ENCODE measurements at regions not wholly inside any gene's neighbourhood (a gene's known extent, or its start where the extent isn't known, plus 50 kb on each side); places are given as distances from the start of the nearest gene placed in this dataset.

- TF ChIP-seq, protein P1, sequence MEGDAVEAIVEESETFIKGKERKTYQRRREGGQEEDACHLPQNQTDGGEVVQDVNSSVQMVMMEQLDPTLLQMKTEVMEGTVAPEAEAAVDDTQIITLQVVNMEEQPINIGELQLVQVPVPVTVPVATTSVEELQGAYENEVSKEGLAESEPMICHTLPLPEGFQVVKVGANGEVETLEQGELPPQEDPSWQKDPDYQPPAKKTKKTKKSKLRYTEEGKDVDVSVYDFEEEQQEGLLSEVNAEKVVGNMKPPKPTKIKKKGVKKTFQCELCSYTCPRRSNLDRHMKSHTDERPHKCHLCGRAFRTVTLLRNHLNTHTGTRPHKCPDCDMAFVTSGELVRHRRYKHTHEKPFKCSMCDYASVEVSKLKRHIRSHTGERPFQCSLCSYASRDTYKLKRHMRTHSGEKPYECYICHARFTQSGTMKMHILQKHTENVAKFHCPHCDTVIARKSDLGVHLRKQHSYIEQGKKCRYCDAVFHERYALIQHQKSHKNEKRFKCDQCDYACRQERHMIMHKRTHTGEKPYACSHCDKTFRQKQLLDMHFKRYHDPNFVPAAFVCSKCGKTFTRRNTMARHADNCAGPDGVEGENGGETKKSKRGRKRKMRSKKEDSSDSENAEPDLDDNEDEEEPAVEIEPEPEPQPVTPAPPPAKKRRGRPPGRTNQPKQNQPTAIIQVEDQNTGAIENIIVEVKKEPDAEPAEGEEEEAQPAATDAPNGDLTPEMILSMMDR (IDR thresholded peaks at IDR 0.05): no peak
- TF ChIP-seq POLR2A (IDR thresholded peaks at IDR 0.05): no peak
Measured at GRCh38 chr1:185666582-185666981, 67.6 kb upstream of the HMCN1 start.
